Activated T-cell treated with anti-CD3 and anti-CD28 coated beads, Interleukin-2, amount 50 U/mL, for 4 hours (primary cell): ENCODE measurements at regions not wholly inside any gene's neighbourhood (a gene's known extent, or its start where the extent isn't known, plus 50 kb on each side); places are given as distances from the start of the nearest gene placed in this dataset.
"Not testable (repeated sequence)": the region's sequence is repeated elsewhere in the genome, so short reads cannot be mapped to it uniquely, and the experiment has no call there.

Source experiments
- ATAC-seq, 2 donors: fragments of 200-7000 bp; cut with Tn5 transposase; one replicate each; pipeline ENCODE4 v1.10.0; 2021
- DNase-seq: peaks from one replicate; pipeline ENCODE4 v3.0.0-alpha.2; 2020
- H3K27me3 Mint-ChIP-seq: one replicate; pipeline ENCODE4 v1.8.0; 2021; ENCODE audit warnings: low read depth, mixed read lengths
- H3K36me3 Mint-ChIP-seq: one replicate; pipeline ENCODE4 v1.8.0; 2022; ENCODE audit warnings: mixed read lengths; ENCODE audit not compliant: insufficient read depth
- H3K4me1 Mint-ChIP-seq: one replicate; pipeline ENCODE4 v1.8.0; 2021; ENCODE audit warnings: low read depth, mixed read lengths
- H3K4me3 Mint-ChIP-seq: one replicate; pipeline ENCODE4 v1.8.0; 2021; ENCODE audit warnings: mild to moderate bottlenecking, moderate library complexity, mixed read lengths
- H3K9me3 Mint-ChIP-seq: one replicate; pipeline ENCODE4 v1.8.0; 2021; ENCODE audit warnings: mixed read lengths

- Mint-ChIP-seq H3K4me3 (no peak overlapping the region), H3K9me3 (no peaks in the 10 kb centered on the region), H3K36me3 (no peaks in the 10 kb centered on the region), H3K27me3 (peaks cover 18% of the 10 kb centered on the region), H3K4me1 (peaks cover 9% of the 10 kb centered on the region)
- DNase-seq = no peak
- ATAC-seq = no peak
These were observed 169.4 kb downstream of the RTP5 start for GRCh38 chr2:242038928-242039341.

DNA sequence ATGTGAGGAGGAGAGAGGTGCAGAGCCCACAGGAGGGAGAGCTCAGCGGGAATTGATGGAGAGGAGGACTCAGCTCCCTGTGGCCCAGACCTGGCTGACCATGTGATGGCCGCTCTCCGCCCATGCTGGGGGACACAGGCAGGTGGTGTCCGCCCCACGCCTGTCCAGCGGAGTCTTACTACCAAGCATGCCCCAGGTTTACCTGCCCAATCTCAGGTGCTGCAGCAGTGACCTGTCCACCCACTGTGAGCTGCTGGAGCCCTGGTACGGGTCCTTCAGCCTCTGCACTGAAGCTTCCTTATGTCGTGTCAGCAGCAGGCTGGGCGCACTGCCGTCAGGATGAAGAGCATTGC, 170.8 kb downstream of the RTP5 start:
- no peak overlapping the region for H3K4me3 Mint-ChIP-seq
- H3K36me3 Mint-ChIP-seq = no peaks in the 10 kb centered on the region
- H3K4me1 Mint-ChIP-seq = peaks cover 7% of the 10 kb centered on the region
- no peaks in the 10 kb centered on the region for H3K9me3 Mint-ChIP-seq
- no peak for DNase-seq
- ATAC-seq = no peak
- H3K27me3 Mint-ChIP-seq = peaks cover 18% of the 10 kb centered on the region

- no peak for DNase-seq
- Mint-ChIP-seq H3K4me1 (peaks cover 7% of the 10 kb centered on the region), H3K4me3 (no peak overlapping the region), H3K27me3 (peaks cover 18% of the 10 kb centered on the region), H3K9me3 (no peaks in the 10 kb centered on the region), H3K36me3 (no peaks in the 10 kb centered on the region)
- no peak for ATAC-seq
These were observed 171.2 kb downstream of the RTP5 start for GRCh38 chr2:242040681-242041080.

DNA sequence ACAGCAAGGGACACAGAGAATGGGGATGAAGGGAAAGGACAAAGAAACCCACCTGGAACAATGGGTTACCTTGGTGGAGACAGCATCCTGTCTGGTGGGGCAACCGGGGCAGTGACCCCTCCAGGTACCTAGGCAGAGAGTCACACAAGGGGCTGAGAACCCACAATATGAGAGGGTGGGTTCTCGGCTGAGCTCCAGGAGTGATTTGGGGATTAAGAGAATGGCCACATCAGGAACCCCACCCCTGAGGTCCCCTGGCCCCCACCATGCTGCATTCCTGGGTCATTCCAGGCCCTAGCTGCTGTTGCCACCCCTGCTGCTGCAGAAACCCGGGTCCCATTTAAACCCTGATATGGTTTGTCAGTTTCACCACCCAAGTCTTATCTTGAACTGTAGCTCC, 172.3 kb downstream of the RTP5 start:
- ATAC-seq (no peak), DNase-seq (no peak)
- peaks cover 7% of the 10 kb centered on the region for H3K4me1 Mint-ChIP-seq
- H3K36me3 Mint-ChIP-seq = no peaks in the 10 kb centered on the region
- no peak overlapping the region for H3K4me3 Mint-ChIP-seq
- H3K27me3 Mint-ChIP-seq = peaks cover 16% of the 10 kb centered on the region
- H3K9me3 Mint-ChIP-seq = no peaks in the 10 kb centered on the region

DNA sequence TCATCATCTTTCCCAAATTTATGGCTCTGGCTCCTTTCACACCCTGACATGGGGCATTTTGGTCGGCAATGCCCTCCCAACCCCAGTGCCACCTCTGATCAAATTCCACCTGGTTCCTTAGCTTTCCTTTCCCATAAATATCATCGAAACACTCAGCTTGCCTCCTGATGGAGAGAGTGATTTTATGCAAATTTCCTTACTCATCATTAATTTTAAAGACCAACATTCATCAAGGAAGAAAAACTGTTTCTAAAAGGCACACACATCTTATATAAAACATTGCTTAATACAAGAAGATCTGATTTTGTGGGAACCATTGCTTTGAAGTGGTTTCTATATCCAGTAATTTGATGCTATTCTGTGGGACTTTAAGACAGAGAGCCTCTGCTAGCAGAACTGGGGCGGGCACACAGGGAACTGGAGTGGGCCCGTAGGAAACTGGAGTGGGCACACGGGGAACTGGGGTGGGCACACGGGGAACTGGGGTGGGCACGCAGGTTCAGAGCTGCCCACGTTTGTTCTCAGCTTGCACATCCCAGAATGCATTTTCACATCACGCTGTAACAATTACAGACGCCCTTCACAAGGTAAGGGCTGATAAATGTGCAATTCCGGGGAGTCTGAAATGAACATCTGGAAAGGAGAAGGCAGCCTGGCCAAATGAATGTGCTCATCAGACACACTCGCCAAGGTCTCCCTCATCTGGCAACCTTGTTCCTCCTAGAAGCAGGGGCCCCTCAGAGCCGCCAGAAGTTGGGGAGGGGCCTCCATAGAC, 174.2 kb downstream of the RTP5 start:
- no peak for ATAC-seq
- Mint-ChIP-seq H3K4me3 (no peak overlapping the region), H3K36me3 (no peaks in the 10 kb centered on the region)

DNA sequence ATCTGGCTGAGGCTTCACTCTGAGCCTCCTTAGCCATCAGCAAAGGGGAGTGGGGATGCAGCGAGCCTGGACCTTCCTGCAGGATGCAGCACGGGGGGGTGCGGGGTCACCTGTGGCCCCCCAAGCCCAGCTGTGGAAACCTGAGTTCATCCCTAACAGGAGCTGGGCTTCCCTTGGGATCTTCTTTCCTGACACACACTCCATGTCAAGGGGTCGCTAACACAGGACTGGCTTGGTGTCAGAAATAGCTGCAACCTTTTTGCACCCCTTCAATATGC, 174.7 kb downstream of the RTP5 start:
- H3K9me3 Mint-ChIP-seq = no peaks in the 10 kb centered on the region
- no peak overlapping the region for H3K4me3 Mint-ChIP-seq

More for the DNA sequence above, 174.2 kb downstream of the RTP5 start:
- H3K27me3 Mint-ChIP-seq = peaks cover 14% of the 10 kb centered on the region
- no peaks in the 10 kb centered on the region for H3K4me1 Mint-ChIP-seq
- H3K9me3 Mint-ChIP-seq = no peaks in the 10 kb centered on the region
- DNase-seq = no peak

DNA sequence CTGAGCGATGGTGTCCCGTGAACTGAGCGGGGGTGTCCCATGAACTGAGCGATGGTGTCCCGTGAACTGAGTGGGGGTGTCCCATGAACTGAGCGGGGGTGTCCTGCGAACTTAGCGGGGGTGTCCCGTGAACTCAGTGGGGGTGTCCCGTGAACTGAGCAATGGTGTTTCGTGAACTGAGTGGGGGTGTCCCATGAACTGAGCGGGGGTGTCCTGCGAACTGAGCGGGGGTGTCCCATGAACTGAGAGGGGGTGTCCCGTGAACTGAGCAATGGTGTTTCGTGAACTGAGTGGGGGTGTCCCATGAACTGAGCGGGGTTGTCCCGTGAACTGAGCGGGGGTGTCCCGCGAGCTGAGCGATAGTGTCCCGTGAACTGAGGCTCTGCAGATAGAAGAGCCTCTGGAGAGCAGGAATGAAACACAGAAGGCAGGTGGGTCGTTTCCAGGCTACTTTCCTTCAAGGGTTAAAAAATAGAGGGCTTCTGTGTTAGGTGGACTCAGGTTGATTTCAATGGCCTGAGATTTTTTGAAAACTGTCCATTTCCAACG, 176.1 kb downstream of the RTP5 start:
- not testable (repeated sequence) for ATAC-seq, DNase-seq, H3K36me3 Mint-ChIP-seq, H3K4me3 Mint-ChIP-seq, H3K4me1 Mint-ChIP-seq, H3K9me3 Mint-ChIP-seq
- H3K27me3 Mint-ChIP-seq = peaks cover 12% of the 10 kb centered on the region

More for the DNA sequence above, 174.7 kb downstream of the RTP5 start:
- H3K36me3 Mint-ChIP-seq = no peaks in the 10 kb centered on the region
- DNase-seq (no peak), ATAC-seq (no peak)
- no peaks in the 10 kb centered on the region for H3K4me1 Mint-ChIP-seq
- peaks cover 14% of the 10 kb centered on the region for H3K27me3 Mint-ChIP-seq

GRCh38 chr2:242046206-242046826, 176.8 kb downstream of the RTP5 start:
- no peak for DNase-seq
- Mint-ChIP-seq H3K9me3 (no peaks in the 10 kb centered on the region), H3K27me3 (peaks cover 12% of the 10 kb centered on the region), H3K36me3 (no peaks in the 10 kb centered on the region), H3K4me3 (no peak overlapping the region), H3K4me1 (no peaks in the 10 kb centered on the region)
- ATAC-seq = no peak

- Mint-ChIP-seq H3K36me3 (no peaks in the 10 kb centered on the region), H3K4me1 (no peaks in the 10 kb centered on the region), H3K27me3 (peaks cover 6% of the 10 kb centered on the region), H3K4me3 (no peak overlapping the region), H3K9me3 (no peaks in the 10 kb centered on the region)
- no peak for ATAC-seq
- DNase-seq = no peak
These were observed 178.4 kb downstream of the RTP5 start for GRCh38 chr2:242047963-242048362.

GRCh38 chr2:242048479-242048878, 178.9 kb downstream of the RTP5 start:
- Mint-ChIP-seq H3K36me3 (no peaks in the 10 kb centered on the region), H3K9me3 (no peaks in the 10 kb centered on the region), H3K4me3 (no peak overlapping the region), H3K4me1 (no peaks in the 10 kb centered on the region), H3K27me3 (peaks cover 6% of the 10 kb centered on the region)
- no peak for ATAC-seq
- DNase-seq = no peak

- H3K4me1 Mint-ChIP-seq, ATAC-seq, DNase-seq, H3K4me3 Mint-ChIP-seq, H3K27me3 Mint-ChIP-seq, H3K9me3 Mint-ChIP-seq, H3K36me3 Mint-ChIP-seq: not testable (repeated sequence)
These were observed 180.0 kb downstream of the RTP5 start for GRCh38 chr2:242049492-242049891.

DNA sequence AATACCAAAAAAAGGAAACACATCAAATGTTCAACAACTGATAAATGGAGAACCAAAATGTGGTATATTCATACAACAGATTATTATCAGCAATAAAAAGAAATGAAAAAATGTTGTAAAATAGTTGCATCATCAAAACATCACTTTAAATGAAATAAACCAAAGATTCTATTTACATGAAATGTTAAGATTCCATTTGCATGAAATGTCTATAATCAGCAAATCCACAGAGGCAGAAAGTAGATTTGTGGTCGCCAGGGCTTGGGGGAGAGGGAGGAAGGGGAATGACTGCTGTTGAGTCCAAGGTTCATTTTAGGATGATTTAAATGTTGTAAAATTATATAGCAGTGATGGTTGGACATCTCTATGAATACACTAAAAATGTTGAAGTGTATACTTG, 181.9 kb downstream of the RTP5 start:
- H3K4me3 Mint-ChIP-seq = no peak overlapping the region
- H3K4me1 Mint-ChIP-seq = no peaks in the 10 kb centered on the region
- ATAC-seq (no peak), DNase-seq (no peak)
- H3K27me3 Mint-ChIP-seq = peaks cover 11% of the 10 kb centered on the region
- H3K36me3 Mint-ChIP-seq = no peaks in the 10 kb centered on the region
- no peaks in the 10 kb centered on the region for H3K9me3 Mint-ChIP-seq

GRCh38 chr2:242052421-242052820, 182.9 kb downstream of the RTP5 start:
- H3K9me3 Mint-ChIP-seq = no peaks in the 10 kb centered on the region
- no peak for ATAC-seq
- DNase-seq = no peak
- no peaks in the 10 kb centered on the region for H3K4me1 Mint-ChIP-seq
- H3K27me3 Mint-ChIP-seq = peaks cover 20% of the 10 kb centered on the region
- H3K36me3 Mint-ChIP-seq = no peaks in the 10 kb centered on the region
- no peak overlapping the region for H3K4me3 Mint-ChIP-seq

- H3K27me3 Mint-ChIP-seq = peaks cover 26% of the 10 kb centered on the region
- no peaks in the 10 kb centered on the region for H3K9me3 Mint-ChIP-seq
- no peak for DNase-seq
- H3K4me1 Mint-ChIP-seq = no peaks in the 10 kb centered on the region
- H3K36me3 Mint-ChIP-seq = no peaks in the 10 kb centered on the region
- ATAC-seq = no peak
- no peak overlapping the region for H3K4me3 Mint-ChIP-seq
These were observed 184.4 kb downstream of the RTP5 start for GRCh38 chr2:242053921-242054320.

GRCh38 chr2:242054406-242054805, 184.9 kb downstream of the RTP5 start:
- H3K9me3 Mint-ChIP-seq = no peaks in the 10 kb centered on the region
- no peaks in the 10 kb centered on the region for H3K36me3 Mint-ChIP-seq
- no peak for ATAC-seq
- peaks cover 30% of the 10 kb centered on the region for H3K27me3 Mint-ChIP-seq
- H3K4me1 Mint-ChIP-seq = no peaks in the 10 kb centered on the region
- no peak for DNase-seq
- no peak overlapping the region for H3K4me3 Mint-ChIP-seq
